GM12878 (cell line): ENCODE measurements at regions not wholly inside any gene's neighbourhood (a gene's known extent, or its start where the extent isn't known, plus 50 kb on each side); places are given as distances from the start of the nearest gene placed in this dataset.

Experiments used
- ATAC-seq: fragments of 200-7000 bp; cut with Tn5 transposase; 3 replicates; pipeline ENCODE4 v1.9.1; 2020; ENCODE audit warnings: mild to moderate bottlenecking, moderate library complexity
- BruUV-seq: library from RNA; stranded (reverse); fragments of 400-500 nt; replicated peaks from 2 replicates; lab custom pipeline; 2021; lab: Mats Ljungman, UMichigan
- CTCF ChIA-PET: fragments of 300-600 bp; sonication (Branson Sonifier 250); formaldehyde crosslinking; extraction: SDS; loops from one replicate; lab custom pipeline; 2021; ENCODE audit warnings: inconsistent platforms; lab: Yijun Ruan, JAX
- POLR2A ChIA-PET: fragments of 350-600 bp; formaldehyde crosslinking; extraction: SDS; loops from one replicate; lab custom pipeline; 2021; ENCODE audit warnings: inconsistent platforms; lab: Charles Lee
- RAD21 ChIA-PET: fragments of 300-600 bp; sonication (Branson Sonifier 250); formaldehyde crosslinking; loops from one replicate; lab custom pipeline; 2023; ENCODE audit warnings: antibody characterized with exemption; ENCODE audit not compliant: unreplicated experiment; lab: Charles Lee
- SMC1A ChIA-PET: fragments of 300-600 bp; sonication (Branson Sonifier 250); formaldehyde crosslinking; loops from one replicate; lab custom pipeline; 2023; ENCODE audit not compliant: unreplicated experiment, uncharacterized antibody; lab: Charles Lee
- DNase-seq: peaks from one replicate; pipeline ENCODE4 v3.0.0-alpha.2; 2011; ENCODE audit warnings: low read depth, low spot score
- FAIRE-seq: peaks from 3 replicates; lab custom pipeline; 2011; peaks lifted over from hg19 to GRCh38; lab: Jason Lieb, UNC
- H2AFZ ChIP-seq: 2 replicates; pipeline ENCODE4 v1.6.0; 2011; ENCODE audit warnings: low read depth, low read length, control low read depth; ENCODE audit not compliant: control insufficient read depth
- H3K27ac ChIP-seq: 2 replicates; pipeline ENCODE4 v1.5.1; 2011; ENCODE audit warnings: control low read depth; ENCODE audit not compliant: control insufficient read depth, insufficient read depth
- H3K27me3 ChIP-seq, 2 experiments: replicated peaks in 1 of 2; 2 replicates each; pipeline versions ENCODE4 v1.6.0 to v1.6.1; 2011; ENCODE audit warnings: low read length in 1 of 2; ENCODE audit not compliant: control insufficient read depth in 2 of 2, insufficient read depth in 2 of 2
- H3K36me3 ChIP-seq, 2 experiments: 2 replicates each; pipeline ENCODE4 v1.5.1; 2011; ENCODE audit warnings: low read length in 1 of 2; ENCODE audit not compliant: control insufficient read depth in 2 of 2, insufficient read depth in 2 of 2
- H3K4me1 ChIP-seq: 2 replicates; pipeline ENCODE4 v1.6.1; 2011; ENCODE audit warnings: mild to moderate bottlenecking, low read length, moderate library complexity, mixed read lengths; ENCODE audit not compliant: control insufficient read depth, insufficient read depth
- H3K4me2 ChIP-seq: 2 replicates; pipeline ENCODE4 v1.6.0; 2011; ENCODE audit warnings: control low read depth; ENCODE audit not compliant: control insufficient read depth, insufficient read depth
- H3K4me3 ChIP-seq: fragments of 200-600 bp; sonication (generic); 2 replicates; pipeline ENCODE4 v1.5.1; 2016
- H3K79me2 ChIP-seq: 2 replicates; pipeline ENCODE4 v1.6.0; 2011; ENCODE audit warnings: low read length; ENCODE audit not compliant: control insufficient read depth, insufficient read depth
- H3K9ac ChIP-seq: 2 replicates; pipeline ENCODE4 v1.8.0; 2011; ENCODE audit warnings: low read length, control low read depth, mixed read lengths; ENCODE audit not compliant: control insufficient read depth, insufficient read depth
- H3K9me3 ChIP-seq: replicated peaks from 3 replicates; pipeline ENCODE4 v1.5.1; 2011; ENCODE audit warnings: mild to moderate bottlenecking, low read length; ENCODE audit not compliant: control insufficient read depth, insufficient read depth
- H4K20me1 ChIP-seq: 2 replicates; pipeline ENCODE4 v1.6.0; 2011; ENCODE audit not compliant: control insufficient read depth, insufficient read depth
- CHD4 ChIP-seq: fragments of 200-600 bp; sonication (generic); IDR thresholded peaks from 2 replicates; pipeline ENCODE4 v1.6.1; 2016; ENCODE audit warnings: mild to moderate bottlenecking
- CREB1 ChIP-seq: IDR thresholded peaks from 2 replicates; pipeline ENCODE4 v1.6.1; 2012; ENCODE audit warnings: low read depth, mild to moderate bottlenecking, inconsistent platforms
- EED ChIP-seq: sonication (generic); IDR thresholded peaks from 2 replicates; pipeline ENCODE4 v1.6.1; 2016; ENCODE audit warnings: antibody characterized with exemption, low read depth
- FOS ChIP-seq: IDR thresholded peaks from 3 replicates; pipeline ENCODE4 v1.6.1; 2011; ENCODE audit warnings: borderline replicate concordance; ENCODE audit not compliant: insufficient read length; ENCODE audit errors: extremely low read depth
- FOXK2 ChIP-seq: fragments of 450-650 bp; IDR thresholded peaks from 2 replicates; pipeline ENCODE4 v1.6.1; 2017; ENCODE audit warnings: mild to moderate bottlenecking, moderate library complexity
- MEF2B ChIP-seq: fragments of 450-650 bp; IDR thresholded peaks from 2 replicates; pipeline ENCODE4 v1.6.1; 2018; ENCODE audit warnings: mild to moderate bottlenecking, moderate library complexity; ENCODE audit not compliant: partially characterized antibody, poor library complexity, severe bottlenecking
- SIX5 ChIP-seq: IDR thresholded peaks from 2 replicates; pipeline ENCODE4 v1.6.1; 2011; ENCODE audit warnings: mild to moderate bottlenecking, low read depth, low read length, moderate library complexity; ENCODE audit not compliant: severe bottlenecking
- TARDBP ChIP-seq: IDR thresholded peaks from 2 replicates; pipeline ENCODE4 v1.6.1; 2016; ENCODE audit warnings: borderline replicate concordance
- TCF7 ChIP-seq: IDR thresholded peaks from 2 replicates; pipeline ENCODE4 v1.6.1; 2014; ENCODE audit warnings: antibody characterized with exemption, borderline replicate concordance
- ZBTB40 ChIP-seq: fragments of 450-650 bp; IDR thresholded peaks from 2 replicates; pipeline ENCODE4 v1.6.1; 2016; ENCODE audit warnings: mild to moderate bottlenecking, moderate library complexity, borderline replicate concordance
- WGBS: methylation state at CpG from one replicate; pipeline ENCODE4 v1.1.6; 2016; ENCODE audit warnings: low lambda C conversion rate; ENCODE audit not compliant: insufficient replicate concordance, insufficient coverage; ENCODE audit errors: missing lambda C conversion rate; 5-methylcytosine and 5-hydroxymethylcytosine counted together
- in situ Hi-C: fragments of 300-500 bp; cut with MboI; formaldehyde crosslinking; loops from 9 replicates; pipeline ENCODE4 v1.14.3; 2018; ENCODE audit warnings: mixed read lengths
- intact Hi-C: fragments of 100-400 bp; cut with micrococcal nuclease; formaldehyde crosslinking; loops from one replicate; pipeline ENCODE4 v1.14.2; 2022; ENCODE audit not compliant: unreplicated experiment
- TF ChIP-seq, protein P1 (sequence below): fragments of 450-650 bp; IDR thresholded peaks from 2 replicates; pipeline ENCODE4 v1.6.1; 2016; ENCODE audit warnings: mild to moderate bottlenecking
- TF ChIP-seq, protein P2 (sequence below): fragments of 450-650 bp; IDR thresholded peaks from 2 replicates; pipeline ENCODE4 v1.6.1; 2017; ENCODE audit warnings: low read depth, mild to moderate bottlenecking, moderate library complexity
- TF ChIP-seq, protein P3 (sequence below): fragments of 150-350 bp; IDR thresholded peaks from 2 replicates; pipeline ENCODE4 v1.6.1; 2016; ENCODE audit warnings: low read depth, low read length

DNA sequence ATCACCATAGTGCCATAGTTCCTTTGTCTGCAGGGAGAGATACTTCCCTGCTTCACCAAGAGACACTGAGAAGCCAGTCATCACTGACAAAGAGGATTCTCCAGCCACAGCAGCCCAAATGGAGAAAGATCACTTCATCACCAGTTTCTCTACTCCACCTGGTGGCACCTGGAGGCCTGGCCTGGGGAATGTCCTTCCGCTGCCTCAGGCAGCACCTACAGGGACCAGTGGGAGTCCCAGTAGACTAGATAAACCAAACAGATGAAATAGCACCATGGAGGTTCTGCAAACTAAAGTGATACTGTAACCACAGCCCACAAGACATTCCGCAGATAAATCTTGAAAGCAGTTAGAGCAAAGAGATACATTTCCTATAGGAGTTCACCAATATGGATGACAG lies 266.5 kb downstream of the C6orf118 start (continued):
- TF ChIP-seq, protein P1, sequence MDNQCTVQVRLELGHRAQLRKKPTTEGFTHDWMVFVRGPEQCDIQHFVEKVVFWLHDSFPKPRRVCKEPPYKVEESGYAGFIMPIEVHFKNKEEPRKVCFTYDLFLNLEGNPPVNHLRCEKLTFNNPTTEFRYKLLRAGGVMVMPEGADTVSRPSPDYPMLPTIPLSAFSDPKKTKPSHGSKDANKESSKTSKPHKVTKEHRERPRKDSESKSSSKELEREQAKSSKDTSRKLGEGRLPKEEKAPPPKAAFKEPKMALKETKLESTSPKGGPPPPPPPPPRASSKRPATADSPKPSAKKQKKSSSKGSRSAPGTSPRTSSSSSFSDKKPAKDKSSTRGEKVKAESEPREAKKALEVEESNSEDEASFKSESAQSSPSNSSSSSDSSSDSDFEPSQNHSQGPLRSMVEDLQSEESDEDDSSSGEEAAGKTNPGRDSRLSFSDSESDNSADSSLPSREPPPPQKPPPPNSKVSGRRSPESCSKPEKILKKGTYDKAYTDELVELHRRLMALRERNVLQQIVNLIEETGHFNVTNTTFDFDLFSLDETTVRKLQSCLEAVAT = no peak
- TF ChIP-seq, protein P2, sequence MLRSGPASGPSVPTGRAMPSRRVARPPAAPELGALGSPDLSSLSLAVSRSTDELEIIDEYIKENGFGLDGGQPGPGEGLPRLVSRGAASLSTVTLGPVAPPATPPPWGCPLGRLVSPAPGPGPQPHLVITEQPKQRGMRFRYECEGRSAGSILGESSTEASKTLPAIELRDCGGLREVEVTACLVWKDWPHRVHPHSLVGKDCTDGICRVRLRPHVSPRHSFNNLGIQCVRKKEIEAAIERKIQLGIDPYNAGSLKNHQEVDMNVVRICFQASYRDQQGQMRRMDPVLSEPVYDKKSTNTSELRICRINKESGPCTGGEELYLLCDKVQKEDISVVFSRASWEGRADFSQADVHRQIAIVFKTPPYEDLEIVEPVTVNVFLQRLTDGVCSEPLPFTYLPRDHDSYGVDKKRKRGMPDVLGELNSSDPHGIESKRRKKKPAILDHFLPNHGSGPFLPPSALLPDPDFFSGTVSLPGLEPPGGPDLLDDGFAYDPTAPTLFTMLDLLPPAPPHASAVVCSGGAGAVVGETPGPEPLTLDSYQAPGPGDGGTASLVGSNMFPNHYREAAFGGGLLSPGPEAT = no peak
- TF ChIP-seq CHD4 = no peak

DNA sequence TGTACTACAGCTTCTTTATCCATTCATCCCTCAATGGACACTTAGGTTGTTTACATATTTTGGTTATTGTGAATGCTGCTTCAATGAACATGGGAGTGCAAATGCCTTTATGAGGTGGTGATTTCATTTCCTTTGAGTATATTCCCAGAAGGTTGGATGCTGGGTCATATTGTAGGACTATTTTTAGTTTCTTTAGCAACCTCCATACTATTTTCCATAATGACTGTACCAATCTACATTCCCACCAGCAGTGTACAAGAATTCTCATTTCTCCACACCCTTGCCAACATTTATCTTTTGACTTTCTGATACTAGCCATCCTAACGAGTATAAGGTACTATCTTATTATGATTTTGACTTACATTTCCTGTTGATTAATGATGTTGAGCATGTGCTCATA lies 269.0 kb downstream of the C6orf118 start:
- H3K27me3 ChIP-seq = no peaks in the 10 kb centered on the region
- no peak overlapping the region for H3K4me2 ChIP-seq
- ChIA-PET RAD21 (no interaction called here), POLR2A (no interaction called here), CTCF (interaction anchor here (0.6 kb wide), 1 partner anchor 1058 kb away, joined by 3 read pairs; no protein-coding TSS in a partner anchor), SMC1A (no interaction called here)
- intact Hi-C loops (no loop called here), in situ Hi-C loops (no loop called here)
- H2AFZ ChIP-seq = no peak overlapping the region
- H3K9me3 ChIP-seq = no peaks in the 10 kb centered on the region
- H3K9ac ChIP-seq = no peak overlapping the region
- no peaks in the 10 kb centered on the region for H3K36me3 ChIP-seq
- WGBS = 5% methylated on average over 1 of the region's 1 CpG
- DNase-seq (no peak), FAIRE-seq (no peak), ATAC-seq (no peak)
- H4K20me1 ChIP-seq = no peaks in the 10 kb centered on the region
- no peak overlapping the region for H3K4me3 ChIP-seq
- H3K79me2 ChIP-seq = no peaks in the 10 kb centered on the region
- no peaks in the 10 kb centered on the region for H3K4me1 ChIP-seq
- BruUV-seq = no TSS peak
- no peak overlapping the region for H3K27ac ChIP-seq
- no peak for TF ChIP-seq MEF2B
- no peak for TF ChIP-seq EED
- no peak for TF ChIP-seq CREB1
- TF ChIP-seq ZBTB40 = no peak
- no peak for TF ChIP-seq FOS
- TF ChIP-seq, protein P3, sequence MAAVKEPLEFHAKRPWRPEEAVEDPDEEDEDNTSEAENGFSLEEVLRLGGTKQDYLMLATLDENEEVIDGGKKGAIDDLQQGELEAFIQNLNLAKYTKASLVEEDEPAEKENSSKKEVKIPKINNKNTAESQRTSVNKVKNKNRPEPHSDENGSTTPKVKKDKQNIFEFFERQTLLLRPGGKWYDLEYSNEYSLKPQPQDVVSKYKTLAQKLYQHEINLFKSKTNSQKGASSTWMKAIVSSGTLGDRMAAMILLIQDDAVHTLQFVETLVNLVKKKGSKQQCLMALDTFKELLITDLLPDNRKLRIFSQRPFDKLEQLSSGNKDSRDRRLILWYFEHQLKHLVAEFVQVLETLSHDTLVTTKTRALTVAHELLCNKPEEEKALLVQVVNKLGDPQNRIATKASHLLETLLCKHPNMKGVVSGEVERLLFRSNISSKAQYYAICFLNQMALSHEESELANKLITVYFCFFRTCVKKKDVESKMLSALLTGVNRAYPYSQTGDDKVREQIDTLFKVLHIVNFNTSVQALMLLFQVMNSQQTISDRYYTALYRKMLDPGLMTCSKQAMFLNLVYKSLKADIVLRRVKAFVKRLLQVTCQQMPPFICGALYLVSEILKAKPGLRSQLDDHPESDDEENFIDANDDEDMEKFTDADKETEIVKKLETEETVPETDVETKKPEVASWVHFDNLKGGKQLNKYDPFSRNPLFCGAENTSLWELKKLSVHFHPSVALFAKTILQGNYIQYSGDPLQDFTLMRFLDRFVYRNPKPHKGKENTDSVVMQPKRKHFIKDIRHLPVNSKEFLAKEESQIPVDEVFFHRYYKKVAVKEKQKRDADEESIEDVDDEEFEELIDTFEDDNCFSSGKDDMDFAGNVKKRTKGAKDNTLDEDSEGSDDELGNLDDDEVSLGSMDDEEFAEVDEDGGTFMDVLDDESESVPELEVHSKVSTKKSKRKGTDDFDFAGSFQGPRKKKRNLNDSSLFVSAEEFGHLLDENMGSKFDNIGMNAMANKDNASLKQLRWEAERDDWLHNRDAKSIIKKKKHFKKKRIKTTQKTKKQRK = no peak
- no peak for TF ChIP-seq SIX5
- no peak for TF ChIP-seq TCF7
- no peak for TF ChIP-seq TARDBP
- no peak for TF ChIP-seq FOXK2
